Endothelial cell of umbilical vein (primary cell): ENCODE measurements at regions not wholly inside any gene's neighbourhood (a gene's known extent, or its start where the extent isn't known, plus 50 kb on each side); places are given as distances from the start of the nearest gene placed in this dataset.

Source experiments
- BruUV-seq: library from RNA; stranded (reverse); fragments of 400-500 nt; replicated peaks from 2 replicates; lab custom pipeline; 2021; lab: Mats Ljungman, UMichigan
- CTCF ChIA-PET: fragments of 300-600, 350-600 bp; sonication (Branson Sonifier 250); formaldehyde crosslinking; loops from one replicate; lab custom pipeline; 2021; ENCODE audit warnings: antibody characterized with exemption, inconsistent platforms; lab: Charles Lee
- POLR2A ChIA-PET: fragments of 300-600, 350-600 bp; sonication (Branson Sonifier 250); formaldehyde crosslinking; loops from one replicate; lab custom pipeline; 2021; ENCODE audit warnings: antibody characterized with exemption, inconsistent platforms; lab: Charles Lee
- DNase-seq: peaks from one replicate; pipeline ENCODE4 v3.0.0-alpha.2; 2011; ENCODE audit warnings: low read depth, low spot score
- FAIRE-seq: peaks from 2 replicates; lab custom pipeline; 2011; peaks lifted over from hg19 to GRCh38; lab: Jason Lieb, UNC
- H2AFZ ChIP-seq: 2 replicates; pipeline ENCODE4 v1.6.0; 2012; ENCODE audit warnings: low read depth, low read length, control low read depth, inconsistent platforms
- H3K27ac ChIP-seq: 2 replicates; pipeline ENCODE4 v1.5.1; 2011; ENCODE audit warnings: low read depth, mild to moderate bottlenecking, control low read depth, low read length, moderate library complexity; ENCODE audit not compliant: insufficient read depth
- H3K27me3 ChIP-seq, 2 experiments: 2 replicates each; pipeline versions ENCODE4 v1.6.0 to v1.6.1; 2011; ENCODE audit warnings: low read length in 2 of 2, mixed read lengths in 1 of 2; ENCODE audit not compliant: control insufficient read depth in 2 of 2, insufficient read depth in 2 of 2
- H3K36me3 ChIP-seq, 2 experiments: 2 replicates in 1 of 2; 3 replicates in 1 of 2; pipeline ENCODE4 v1.5.1; 2011; ENCODE audit warnings: low read length in 2 of 2, mild to moderate bottlenecking in 1 of 2, moderate library complexity in 1 of 2; ENCODE audit not compliant: control insufficient read depth in 2 of 2, insufficient read depth in 2 of 2; ENCODE audit errors: extremely low read depth in 1 of 2
- H3K4me1 ChIP-seq: 3 replicates; pipeline ENCODE4 v1.5.1; 2011; ENCODE audit warnings: mild to moderate bottlenecking, low read length; ENCODE audit not compliant: control insufficient read depth, insufficient read depth; ENCODE audit errors: extremely low read depth
- H3K4me2 ChIP-seq: 2 replicates; pipeline ENCODE4 v1.6.1; 2011; ENCODE audit warnings: low read length, control low read depth, mixed read lengths; ENCODE audit not compliant: insufficient read depth
- H3K4me3 ChIP-seq, 3 experiments: fragments of 200-600 bp in 1 of 3; sonication (generic), shearing (Covaris generic) in 1 of 3; replicated peaks in 1 of 3; 2 replicates each; pipeline ENCODE4 v1.5.1; 2011 to 2016; ENCODE audit warnings: control low read depth in 3 of 3, low read length in 3 of 3, mild to moderate bottlenecking in 2 of 3, inconsistent platforms in 1 of 3, low read depth in 1 of 3, moderate library complexity in 1 of 3; ENCODE audit not compliant: insufficient read depth in 1 of 3
- H3K79me2 ChIP-seq: 2 replicates; pipeline ENCODE4 v1.6.0; 2012; ENCODE audit warnings: low read length, inconsistent platforms; ENCODE audit not compliant: control insufficient read depth, insufficient read depth
- H3K9ac ChIP-seq: replicated peaks from 2 replicates; pipeline ENCODE3; 2011; ENCODE audit warnings: low read length, control low read depth; ENCODE audit not compliant: insufficient read depth; ENCODE audit errors: extremely low read depth
- H3K9me1 ChIP-seq: replicated peaks from 3 replicates; pipeline ENCODE4 v1.6.0; 2011; ENCODE audit warnings: mild to moderate bottlenecking, low read length; ENCODE audit not compliant: control insufficient read depth, insufficient read depth; ENCODE audit errors: extremely low read depth
- H3K9me3 ChIP-seq: replicated peaks from 2 replicates; pipeline ENCODE4 v1.5.1; 2012; ENCODE audit warnings: low read length, inconsistent platforms; ENCODE audit not compliant: control insufficient read depth, insufficient read depth
- H4K20me1 ChIP-seq: replicated peaks from 2 replicates; pipeline ENCODE3; 2011; ENCODE audit warnings: mild to moderate bottlenecking, low read length; ENCODE audit not compliant: control insufficient read depth, insufficient read depth; ENCODE audit errors: extremely low read depth
- EZH2 ChIP-seq: IDR thresholded peaks from 2 replicates; pipeline ENCODE4 v1.6.1; 2012; ENCODE audit warnings: borderline replicate concordance, low read depth, mild to moderate bottlenecking, moderate library complexity, low read length, inconsistent platforms; ENCODE audit not compliant: severe bottlenecking
- FOS ChIP-seq: IDR thresholded peaks from 2 replicates; pipeline ENCODE4 v1.6.1; 2011; ENCODE audit warnings: mild to moderate bottlenecking, low read length, moderate library complexity, borderline replicate concordance; ENCODE audit not compliant: insufficient read depth
- GATA2 ChIP-seq: IDR thresholded peaks from 2 replicates; pipeline ENCODE4 v1.7.0; 2011; ENCODE audit warnings: low read depth, mild to moderate bottlenecking, moderate library complexity, mixed read lengths, low read length; ENCODE audit not compliant: insufficient read length, insufficient read depth
- JUN ChIP-seq: IDR thresholded peaks from 2 replicates; pipeline ENCODE4 v1.6.1; 2011; ENCODE audit warnings: borderline replicate concordance, low read depth; ENCODE audit not compliant: insufficient read length, insufficient read depth
- MYC ChIP-seq: IDR thresholded peaks from one replicate; pipeline ENCODE4 v1.6.1; 2011; ENCODE audit warnings: mild to moderate bottlenecking, low read depth, low read length
- POLR2A ChIP-seq: IDR thresholded peaks from 2 replicates; pipeline ENCODE4 v1.6.1; 2012; ENCODE audit warnings: low read depth, mild to moderate bottlenecking, control low read depth, low read length
- POLR2AphosphoS5 ChIP-seq: IDR thresholded peaks from 2 replicates; pipeline ENCODE4 v1.6.1; 2012; ENCODE audit warnings: low read depth, mild to moderate bottlenecking, control low read depth, low read length, moderate library complexity; ENCODE audit not compliant: insufficient read depth
- dilution Hi-C: fragments of 300-500 bp; cut with MboI; formaldehyde crosslinking; loops from one replicate; pipeline ENCODE4 v1.15.0; 2019; ENCODE audit warnings: low sequenced_read_pairs; ENCODE audit not compliant: extremely low pct_ligation_motif_present
- intact Hi-C: fragments of 100-400 bp; cut with micrococcal nuclease; formaldehyde crosslinking; loops from one replicate; pipeline ENCODE4 v1.10.0; 2022
- TF ChIP-seq, protein P1 (sequence below), 2 donors: IDR thresholded peaks; 1 replicate in 1 of 2; 2 replicates in 1 of 2; pipeline ENCODE4 v1.5.1; 2011; ENCODE audit warnings: low read length in 2 of 2, mild to moderate bottlenecking in 2 of 2, moderate library complexity in 2 of 2, control low read depth in 1 of 2, inconsistent platforms in 1 of 2, low read depth in 1 of 2; ENCODE audit not compliant: insufficient read depth in 1 of 2; ENCODE audit errors: extremely low read depth in 1 of 2
- TF ChIP-seq, protein P2 (sequence below): IDR thresholded peaks from 2 replicates; pipeline ENCODE4 v1.6.1; 2011; ENCODE audit not compliant: insufficient read depth, insufficient read length

DNA sequence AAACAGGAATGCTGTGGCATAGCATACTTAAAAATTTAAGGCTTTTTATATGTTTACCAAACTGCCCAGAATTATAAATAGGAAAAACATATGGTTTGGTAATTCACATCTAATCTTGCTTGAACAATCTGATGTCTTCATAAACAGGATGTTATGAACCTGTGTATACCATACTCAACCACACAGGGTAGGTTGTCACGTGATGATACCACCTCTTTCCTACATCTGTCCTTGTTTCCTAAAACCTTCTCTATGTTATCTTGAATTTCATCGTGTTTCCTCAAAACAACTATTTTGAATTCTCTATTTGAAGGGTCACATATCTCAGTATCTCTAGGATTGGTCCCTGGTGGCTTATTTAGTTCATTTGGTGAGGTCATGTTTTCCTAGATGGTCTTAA lies 631.0 kb upstream of the PKN2 start:
- no peak for DNase-seq
- H3K79me2 ChIP-seq = no peaks in the 10 kb centered on the region
- CTCF ChIA-PET = no interaction called here
- no peak overlapping the region for H3K4me3 ChIP-seq
- dilution Hi-C loops (no loop called here), intact Hi-C loops (no loop called here)
- no peak for FAIRE-seq
- BruUV-seq = no TSS peak
- H3K4me1 ChIP-seq = peaks cover 5% of the 10 kb centered on the region
- no peak overlapping the region for H3K27ac ChIP-seq
- H3K9me1 ChIP-seq = no peaks in the 10 kb centered on the region
- POLR2A ChIA-PET = no interaction called here
- no peaks in the 10 kb centered on the region for H3K9me3 ChIP-seq
- H3K27me3 ChIP-seq = no peaks in the 10 kb centered on the region
- no peaks in the 10 kb centered on the region for H4K20me1 ChIP-seq
- no peak overlapping the region for H3K4me2 ChIP-seq
- H2AFZ ChIP-seq = no peak overlapping the region
- TF ChIP-seq, protein P1, sequence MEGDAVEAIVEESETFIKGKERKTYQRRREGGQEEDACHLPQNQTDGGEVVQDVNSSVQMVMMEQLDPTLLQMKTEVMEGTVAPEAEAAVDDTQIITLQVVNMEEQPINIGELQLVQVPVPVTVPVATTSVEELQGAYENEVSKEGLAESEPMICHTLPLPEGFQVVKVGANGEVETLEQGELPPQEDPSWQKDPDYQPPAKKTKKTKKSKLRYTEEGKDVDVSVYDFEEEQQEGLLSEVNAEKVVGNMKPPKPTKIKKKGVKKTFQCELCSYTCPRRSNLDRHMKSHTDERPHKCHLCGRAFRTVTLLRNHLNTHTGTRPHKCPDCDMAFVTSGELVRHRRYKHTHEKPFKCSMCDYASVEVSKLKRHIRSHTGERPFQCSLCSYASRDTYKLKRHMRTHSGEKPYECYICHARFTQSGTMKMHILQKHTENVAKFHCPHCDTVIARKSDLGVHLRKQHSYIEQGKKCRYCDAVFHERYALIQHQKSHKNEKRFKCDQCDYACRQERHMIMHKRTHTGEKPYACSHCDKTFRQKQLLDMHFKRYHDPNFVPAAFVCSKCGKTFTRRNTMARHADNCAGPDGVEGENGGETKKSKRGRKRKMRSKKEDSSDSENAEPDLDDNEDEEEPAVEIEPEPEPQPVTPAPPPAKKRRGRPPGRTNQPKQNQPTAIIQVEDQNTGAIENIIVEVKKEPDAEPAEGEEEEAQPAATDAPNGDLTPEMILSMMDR (IDR thresholded peaks at IDR 0.05; ENCODE audit: extremely low read depth in 1 of 2, insufficient read depth in 1 of 2, low read depth in 1 of 2, low read length in 2 of 2) = no peak
- TF ChIP-seq POLR2AphosphoS5 (no peak), MYC (no peak), EZH2 (no peak), JUN (no peak), GATA2 (no peak), POLR2A (no peak), FOS (no peak)
- TF ChIP-seq, protein P2, sequence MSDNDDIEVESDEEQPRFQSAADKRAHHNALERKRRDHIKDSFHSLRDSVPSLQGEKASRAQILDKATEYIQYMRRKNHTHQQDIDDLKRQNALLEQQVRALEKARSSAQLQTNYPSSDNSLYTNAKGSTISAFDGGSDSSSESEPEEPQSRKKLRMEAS = no peak
- no peaks in the 10 kb centered on the region for H3K36me3 ChIP-seq
- H3K9ac ChIP-seq = no peak overlapping the region
